NT2/D1 (cell line): ENCODE measurements at regions not wholly inside any gene's neighbourhood (a gene's known extent, or its start where the extent isn't known, plus 50 kb on each side); places are given as distances from the start of the nearest gene placed in this dataset.

Experiments
- DNase-seq: peaks from one replicate; pipeline ENCODE4 v3.0.0-alpha.2; 2011; ENCODE audit warnings: low read depth, low spot score
- H3K27me3 ChIP-seq: 2 replicates; pipeline ENCODE4 v1.6.0; 2011; ENCODE audit warnings: mild to moderate bottlenecking; ENCODE audit not compliant: insufficient read length, insufficient read depth
- H3K36me3 ChIP-seq: 2 replicates; pipeline ENCODE4 v1.6.1; 2011; ENCODE audit warnings: mild to moderate bottlenecking, low read length, mixed read lengths; ENCODE audit not compliant: insufficient read depth, insufficient read length
- H3K4me1 ChIP-seq: 2 replicates; pipeline ENCODE4 v1.5.1; 2011; ENCODE audit not compliant: insufficient read depth, insufficient read length
- H3K4me3 ChIP-seq: 2 replicates; pipeline ENCODE4 v1.5.1; 2011; ENCODE audit warnings: low read depth; ENCODE audit not compliant: insufficient read length
- H3K9ac ChIP-seq: 2 replicates; pipeline ENCODE4 v1.6.0; 2011; ENCODE audit warnings: low read depth; ENCODE audit not compliant: insufficient read length
- H3K9me3 ChIP-seq: 2 replicates; pipeline ENCODE4 v1.5.1; 2011; ENCODE audit warnings: mild to moderate bottlenecking, low read length; ENCODE audit not compliant: insufficient read depth
- SUZ12 ChIP-seq: IDR thresholded peaks from 2 replicates; pipeline ENCODE4 v1.6.1; 2011; ENCODE audit not compliant: insufficient read length, insufficient read depth; ENCODE audit errors: extremely low read depth
- YY1 ChIP-seq: IDR thresholded peaks from 2 replicates; pipeline ENCODE4 v1.6.1; 2011; ENCODE audit not compliant: insufficient read length, insufficient read depth
- ZNF274 ChIP-seq: IDR thresholded peaks from 2 replicates; pipeline ENCODE4 v1.6.1; 2011; ENCODE audit warnings: mild to moderate bottlenecking, low read depth, low read length

DNA sequence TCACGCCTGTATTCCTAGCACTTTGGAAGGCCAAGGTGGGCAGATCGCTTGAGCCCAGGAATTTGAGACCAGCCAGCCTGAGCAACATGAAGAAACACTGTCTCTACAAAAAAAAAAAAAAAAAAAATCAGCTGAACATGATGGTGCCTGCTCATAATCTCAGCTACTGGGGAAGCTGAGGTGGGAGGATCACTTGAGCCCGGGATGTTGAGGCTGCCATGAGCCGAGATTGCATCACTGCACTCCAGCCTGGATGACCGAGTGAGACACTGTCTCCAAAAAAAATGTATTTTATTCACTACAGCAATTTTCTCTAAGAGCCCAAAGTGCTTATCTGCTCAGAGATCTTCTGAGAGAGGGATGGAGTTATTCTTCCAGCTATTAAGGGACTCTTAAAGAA is 215.8 kb upstream of the PPP3CA start:
- H3K9me3 ChIP-seq: no peaks in the 10 kb centered on the region
- no peaks in the 10 kb centered on the region for H3K27me3 ChIP-seq
- no peaks in the 10 kb centered on the region for H3K4me1 ChIP-seq
- no peaks in the 10 kb centered on the region for H3K36me3 ChIP-seq
- no peak overlapping the region for H3K4me3 ChIP-seq
- TF ChIP-seq SUZ12 (no peak), YY1 (no peak), ZNF274 (no peak)
- no peak for DNase-seq
- no peak overlapping the region for H3K9ac ChIP-seq

DNA sequence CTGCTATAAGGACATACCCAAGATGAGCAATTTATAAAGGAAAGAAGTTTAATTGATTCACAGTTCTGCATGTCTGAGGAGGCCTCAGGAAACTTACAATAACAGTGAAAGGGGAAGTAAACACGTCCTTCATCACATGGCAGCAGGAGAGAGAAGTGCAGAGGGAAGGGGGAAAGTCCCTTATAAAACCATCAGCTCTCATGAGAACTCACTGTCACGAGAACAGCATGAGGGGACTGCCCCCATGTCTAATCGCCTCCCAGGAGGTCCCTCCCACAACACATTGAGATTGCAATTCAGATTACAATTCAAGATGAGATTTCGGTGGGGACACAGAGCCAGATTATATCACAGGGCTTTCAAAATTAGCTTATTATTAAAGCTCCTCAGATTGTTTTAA is 209.5 kb upstream of the PPP3CA start:
- DNase-seq: no peak
- no peak for TF ChIP-seq YY1
- TF ChIP-seq SUZ12: no peak
- no peak for TF ChIP-seq ZNF274
- Histone ChIP-seq H3K9me3 (no peaks in the 10 kb centered on the region), H3K4me1 (no peaks in the 10 kb centered on the region), H3K27me3 (no peaks in the 10 kb centered on the region), H3K4me3 (no peak overlapping the region), H3K36me3 (no peaks in the 10 kb centered on the region), H3K9ac (no peak overlapping the region)

DNA sequence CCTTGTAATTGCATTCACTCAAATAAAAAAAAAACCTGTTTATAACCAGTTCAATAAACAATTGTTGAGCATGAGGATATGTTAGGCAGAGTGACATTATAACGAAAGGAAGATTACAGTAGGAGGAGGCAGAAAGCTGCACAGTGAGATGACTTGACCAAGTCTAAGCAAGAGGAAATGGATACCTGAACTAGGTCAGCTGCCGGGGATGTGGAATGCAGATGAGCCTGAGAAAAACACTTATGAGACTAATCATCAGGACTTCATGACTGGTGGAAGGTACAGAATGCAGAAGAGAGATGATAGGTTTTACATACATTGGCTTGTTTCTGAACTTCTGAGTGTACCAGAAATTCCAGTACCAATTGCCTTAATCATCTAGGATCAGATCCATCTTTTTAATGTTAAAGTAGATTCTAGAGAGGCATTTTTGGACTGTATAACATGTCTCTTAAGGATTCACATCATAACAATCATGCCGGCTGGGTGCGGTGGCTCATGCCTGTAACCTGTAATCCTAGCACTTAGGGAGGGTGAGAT is 208.1 kb upstream of the PPP3CA start:
- DNase-seq: no peak
- no peak for TF ChIP-seq YY1
- Histone ChIP-seq H3K9me3 (no peaks in the 10 kb centered on the region), H3K9ac (no peak overlapping the region), H3K4me3 (no peak overlapping the region), H3K4me1 (no peaks in the 10 kb centered on the region), H3K36me3 (no peaks in the 10 kb centered on the region), H3K27me3 (no peaks in the 10 kb centered on the region)

DNA sequence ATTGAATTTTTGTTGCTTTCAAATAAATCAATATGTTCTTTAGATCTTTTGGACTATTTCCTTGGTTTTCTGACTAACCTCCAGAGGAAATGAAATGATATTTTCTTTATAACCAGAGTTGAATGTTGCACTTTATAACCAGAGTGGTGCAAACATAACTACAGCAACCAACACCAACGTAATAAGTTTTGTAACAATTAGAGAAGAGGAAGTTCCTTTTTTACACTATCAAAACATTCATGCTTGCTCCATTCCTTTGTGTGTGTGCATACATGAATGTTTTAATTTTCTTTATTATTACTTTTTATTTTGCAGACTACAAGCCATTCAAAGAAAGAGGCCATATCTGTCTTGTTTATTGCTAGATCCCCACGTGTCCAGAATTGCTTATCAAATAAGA is 193.0 kb upstream of the PPP3CA start:
- H3K9ac ChIP-seq: no peak overlapping the region
- DNase-seq: no peak
- TF ChIP-seq ZNF274: no peak
- TF ChIP-seq SUZ12: no peak
- no peak for TF ChIP-seq YY1
- no peak overlapping the region for H3K4me3 ChIP-seq
- no peaks in the 10 kb centered on the region for H3K4me1 ChIP-seq
- no peaks in the 10 kb centered on the region for H3K27me3 ChIP-seq
- no peaks in the 10 kb centered on the region for H3K36me3 ChIP-seq
- no peaks in the 10 kb centered on the region for H3K9me3 ChIP-seq

DNA sequence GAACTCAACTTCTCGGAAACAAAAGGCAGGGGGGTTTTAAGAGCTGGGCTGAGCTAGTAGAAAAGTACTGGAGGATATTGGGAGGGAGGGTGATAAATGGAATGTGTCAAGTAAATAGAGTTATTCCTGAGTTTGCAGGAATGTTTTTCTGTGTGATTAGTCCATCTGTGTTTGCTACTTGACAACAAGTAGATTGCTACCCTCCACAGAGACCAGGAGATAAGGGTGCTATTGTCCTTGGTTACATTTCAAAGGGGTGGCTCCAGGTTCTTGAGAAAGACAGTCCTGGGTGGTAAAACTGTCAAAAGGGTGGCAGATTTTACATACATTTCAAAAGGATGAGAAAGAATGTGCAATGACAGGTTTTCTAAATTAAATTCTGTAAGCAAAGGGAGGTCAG is 181.2 kb upstream of the PPP3CA start:
- Histone ChIP-seq H3K4me1 (no peaks in the 10 kb centered on the region), H3K9me3 (no peaks in the 10 kb centered on the region), H3K27me3 (no peaks in the 10 kb centered on the region), H3K4me3 (no peak overlapping the region), H3K9ac (no peak overlapping the region), H3K36me3 (no peaks in the 10 kb centered on the region)
- DNase-seq: peak; percentile 2
- no peak for TF ChIP-seq ZNF274
- TF ChIP-seq YY1: no peak
- no peak for TF ChIP-seq SUZ12

DNA sequence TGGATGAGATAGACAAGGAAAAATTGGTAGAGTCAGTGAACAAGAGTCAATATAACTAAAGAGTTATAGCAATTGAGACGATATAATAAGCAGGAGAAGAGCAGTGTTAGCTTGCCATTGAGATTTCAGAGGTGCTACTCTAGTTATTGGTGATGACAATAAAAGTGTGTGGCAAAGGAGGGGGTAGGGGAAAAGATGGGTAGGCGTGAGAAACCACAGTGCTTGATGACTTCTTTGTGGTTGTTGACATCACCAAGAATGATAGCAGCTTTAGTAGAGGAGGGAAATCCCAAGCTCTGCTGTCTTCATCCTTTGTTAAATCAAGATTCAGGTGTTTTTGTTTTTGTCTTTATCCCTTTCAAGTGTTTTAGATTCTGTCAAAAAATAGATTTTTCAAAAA is 179.9 kb upstream of the PPP3CA start:
- TF ChIP-seq ZNF274 (no peak), YY1 (no peak), SUZ12 (no peak)
- Histone ChIP-seq H3K4me1 (no peaks in the 10 kb centered on the region), H3K9me3 (no peaks in the 10 kb centered on the region), H3K27me3 (no peaks in the 10 kb centered on the region), H3K9ac (no peak overlapping the region), H3K4me3 (no peak overlapping the region), H3K36me3 (no peaks in the 10 kb centered on the region)
- DNase-seq: no peak

DNA sequence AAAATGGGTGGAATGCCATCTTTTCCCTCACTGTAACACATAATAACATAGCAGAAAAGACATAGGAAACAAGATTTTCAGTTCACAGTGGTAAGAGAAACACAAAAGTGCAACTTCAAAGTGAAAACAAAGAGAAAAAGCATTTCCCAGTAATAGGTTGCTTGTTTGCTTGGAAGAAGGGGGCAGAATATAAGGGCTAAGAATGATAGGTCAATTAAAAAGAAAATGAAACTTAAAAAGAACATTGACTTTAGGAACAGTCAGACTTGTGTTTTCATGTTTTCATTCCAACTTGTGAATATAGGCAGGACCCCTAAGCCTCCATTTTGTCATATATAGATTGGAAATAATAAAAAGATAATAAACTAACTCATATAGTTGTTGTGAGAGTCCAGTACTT is 168.2 kb upstream of the PPP3CA start:
- no peaks in the 10 kb centered on the region for H3K27me3 ChIP-seq
- DNase-seq: no peak
- no peak overlapping the region for H3K9ac ChIP-seq
- H3K36me3 ChIP-seq: no peaks in the 10 kb centered on the region
- H3K9me3 ChIP-seq: no peaks in the 10 kb centered on the region
- TF ChIP-seq SUZ12 (no peak), YY1 (no peak), ZNF274 (no peak)
- no peak overlapping the region for H3K4me3 ChIP-seq
- H3K4me1 ChIP-seq: no peaks in the 10 kb centered on the region

DNA sequence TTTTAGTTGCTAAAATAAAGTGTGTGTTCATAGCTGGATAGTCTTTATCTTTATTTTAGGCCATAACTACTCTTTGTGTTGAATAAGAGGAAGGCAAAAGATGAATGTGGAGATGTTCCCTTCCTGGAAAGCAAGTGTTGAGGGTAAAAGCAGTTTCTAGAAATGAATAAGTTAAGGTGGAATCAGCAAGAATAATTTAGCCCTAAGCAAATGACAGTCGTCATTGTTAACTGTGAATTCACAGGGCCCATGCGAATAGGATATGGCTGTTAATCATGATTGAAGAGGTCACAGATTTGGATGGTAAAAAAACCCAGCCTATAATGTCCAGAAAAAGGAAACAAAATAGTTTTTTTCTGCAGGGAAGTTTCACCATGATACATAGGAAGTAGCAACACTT is 167.8 kb upstream of the PPP3CA start:
- TF ChIP-seq SUZ12 (no peak), YY1 (no peak), ZNF274 (no peak)
- no peaks in the 10 kb centered on the region for H3K36me3 ChIP-seq
- H3K9me3 ChIP-seq: no peaks in the 10 kb centered on the region
- H3K27me3 ChIP-seq: no peaks in the 10 kb centered on the region
- no peak overlapping the region for H3K9ac ChIP-seq
- no peak for DNase-seq
- no peak overlapping the region for H3K4me3 ChIP-seq
- no peaks in the 10 kb centered on the region for H3K4me1 ChIP-seq
